DOHH2 (cell line): ENCODE measurements at regions not wholly inside any gene's neighbourhood (a gene's known extent, or its start where the extent isn't known, plus 50 kb on each side); places are given as distances from the start of the nearest gene placed in this dataset.

Experiments
- EZH2phosphoT487 ChIP-seq: fragments of 200-600 bp; sonication (generic); IDR thresholded peaks from 2 replicates; pipeline ENCODE4 v1.6.1; 2017; ENCODE audit warnings: borderline replicate concordance, mild to moderate bottlenecking, antibody characterized with exemption, low read length, moderate library complexity, mixed read lengths
- TF ChIP-seq, protein P1 (sequence below): fragments of 200-600 bp; sonication (generic); IDR thresholded peaks from one replicate; pipeline ENCODE4 v1.5.1; 2014; ENCODE audit warnings: antibody characterized with exemption, mild to moderate bottlenecking, low read depth, low read length; ENCODE audit not compliant: poor library complexity, severe bottlenecking

DNA sequence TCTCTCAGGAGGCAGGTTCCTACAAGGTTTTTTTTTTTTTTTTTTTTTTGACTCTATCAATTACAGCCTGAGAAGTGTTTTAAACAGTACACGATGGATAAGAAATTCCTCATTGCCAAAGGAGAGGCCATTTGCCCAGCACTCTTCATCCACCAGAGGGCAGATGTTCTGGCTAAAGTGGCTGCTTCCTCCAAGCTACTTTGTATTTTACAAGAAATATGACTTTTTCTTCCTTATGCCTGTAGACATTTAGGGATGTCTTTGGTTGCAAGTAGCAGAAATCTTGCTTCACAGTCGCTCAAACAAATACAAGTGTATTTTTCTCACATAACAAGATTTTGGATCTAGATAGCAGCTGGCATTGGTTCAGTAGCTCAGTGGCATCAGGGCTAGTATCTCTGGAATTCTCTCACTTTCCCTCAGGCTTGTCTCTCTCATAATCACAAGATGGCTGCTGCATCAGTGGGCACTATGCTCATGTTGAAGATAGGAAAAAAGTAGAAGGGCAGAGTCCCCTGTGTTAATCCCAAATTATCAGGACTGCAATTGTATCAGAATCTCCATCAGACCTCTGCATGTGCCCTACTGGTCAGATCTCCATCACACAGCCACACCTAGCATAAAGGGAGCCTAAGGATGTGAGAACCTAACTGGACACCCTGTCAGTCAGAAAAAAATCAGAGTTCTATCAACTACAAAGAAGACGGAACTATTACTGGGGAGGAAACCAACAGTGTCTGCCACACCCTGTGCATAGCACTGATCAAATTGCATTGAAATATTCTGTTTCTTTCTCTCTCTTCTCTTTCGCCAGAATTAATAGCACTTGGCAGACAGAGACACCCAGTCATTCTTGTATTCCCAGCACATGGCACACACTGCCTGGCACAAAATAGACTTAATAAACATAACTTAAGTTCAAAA, 138.9 kb upstream of the COL8A1 start:
- TF ChIP-seq, protein P1, sequence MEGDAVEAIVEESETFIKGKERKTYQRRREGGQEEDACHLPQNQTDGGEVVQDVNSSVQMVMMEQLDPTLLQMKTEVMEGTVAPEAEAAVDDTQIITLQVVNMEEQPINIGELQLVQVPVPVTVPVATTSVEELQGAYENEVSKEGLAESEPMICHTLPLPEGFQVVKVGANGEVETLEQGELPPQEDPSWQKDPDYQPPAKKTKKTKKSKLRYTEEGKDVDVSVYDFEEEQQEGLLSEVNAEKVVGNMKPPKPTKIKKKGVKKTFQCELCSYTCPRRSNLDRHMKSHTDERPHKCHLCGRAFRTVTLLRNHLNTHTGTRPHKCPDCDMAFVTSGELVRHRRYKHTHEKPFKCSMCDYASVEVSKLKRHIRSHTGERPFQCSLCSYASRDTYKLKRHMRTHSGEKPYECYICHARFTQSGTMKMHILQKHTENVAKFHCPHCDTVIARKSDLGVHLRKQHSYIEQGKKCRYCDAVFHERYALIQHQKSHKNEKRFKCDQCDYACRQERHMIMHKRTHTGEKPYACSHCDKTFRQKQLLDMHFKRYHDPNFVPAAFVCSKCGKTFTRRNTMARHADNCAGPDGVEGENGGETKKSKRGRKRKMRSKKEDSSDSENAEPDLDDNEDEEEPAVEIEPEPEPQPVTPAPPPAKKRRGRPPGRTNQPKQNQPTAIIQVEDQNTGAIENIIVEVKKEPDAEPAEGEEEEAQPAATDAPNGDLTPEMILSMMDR = peak; percentile 60
- TF ChIP-seq EZH2phosphoT487 = no peak
